ENCODE measurements at regions not wholly inside any gene's neighbourhood (a gene's known extent, or its start where the extent isn't known, plus 50 kb on each side); places are given as distances from the start of the nearest gene placed in this dataset.
"Not testable (repeated sequence)": the region's sequence is repeated elsewhere in the genome, so short reads cannot be mapped to it uniquely, and the experiment has no call there.

DNA sequence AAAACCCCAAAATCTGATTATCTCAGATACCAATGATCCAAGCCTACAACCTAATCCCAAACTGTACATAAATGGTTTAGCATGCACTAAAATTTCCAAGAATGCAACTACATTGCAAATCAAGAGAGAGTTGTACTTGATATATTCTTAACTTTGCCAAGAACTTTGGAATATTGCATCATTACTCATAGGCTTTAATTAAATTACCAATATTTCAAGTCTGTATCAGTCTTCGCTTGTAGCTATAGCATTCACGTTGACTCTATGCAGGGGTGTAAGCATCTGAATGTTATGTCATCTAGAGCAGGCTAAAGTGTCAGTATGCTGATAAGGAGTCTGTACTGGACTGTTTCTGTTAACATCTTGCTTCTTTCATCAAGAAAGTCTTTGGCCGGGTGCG lies 56.3 kb downstream of the FOXI3 start:
- Histone ChIP-seq H3K4me3 (no peak overlapping the region), H3K27me3 (no peaks in the 10 kb centered on the region), H3K27ac (no peak overlapping the region), H3K36me3 (no peaks in the 10 kb centered on the region), H3K9me3 (no peaks in the 10 kb centered on the region), H3K4me1 (no peaks in the 10 kb centered on the region)
- intact Hi-C loops (cut with DNase I; ENCODE audit: low total_unique reads), result no loop called here
- no peak for DNase-seq
- TF ChIP-seq, protein P1, sequence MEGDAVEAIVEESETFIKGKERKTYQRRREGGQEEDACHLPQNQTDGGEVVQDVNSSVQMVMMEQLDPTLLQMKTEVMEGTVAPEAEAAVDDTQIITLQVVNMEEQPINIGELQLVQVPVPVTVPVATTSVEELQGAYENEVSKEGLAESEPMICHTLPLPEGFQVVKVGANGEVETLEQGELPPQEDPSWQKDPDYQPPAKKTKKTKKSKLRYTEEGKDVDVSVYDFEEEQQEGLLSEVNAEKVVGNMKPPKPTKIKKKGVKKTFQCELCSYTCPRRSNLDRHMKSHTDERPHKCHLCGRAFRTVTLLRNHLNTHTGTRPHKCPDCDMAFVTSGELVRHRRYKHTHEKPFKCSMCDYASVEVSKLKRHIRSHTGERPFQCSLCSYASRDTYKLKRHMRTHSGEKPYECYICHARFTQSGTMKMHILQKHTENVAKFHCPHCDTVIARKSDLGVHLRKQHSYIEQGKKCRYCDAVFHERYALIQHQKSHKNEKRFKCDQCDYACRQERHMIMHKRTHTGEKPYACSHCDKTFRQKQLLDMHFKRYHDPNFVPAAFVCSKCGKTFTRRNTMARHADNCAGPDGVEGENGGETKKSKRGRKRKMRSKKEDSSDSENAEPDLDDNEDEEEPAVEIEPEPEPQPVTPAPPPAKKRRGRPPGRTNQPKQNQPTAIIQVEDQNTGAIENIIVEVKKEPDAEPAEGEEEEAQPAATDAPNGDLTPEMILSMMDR (IDR thresholded peaks at IDR 0.05), result no peak

DNA sequence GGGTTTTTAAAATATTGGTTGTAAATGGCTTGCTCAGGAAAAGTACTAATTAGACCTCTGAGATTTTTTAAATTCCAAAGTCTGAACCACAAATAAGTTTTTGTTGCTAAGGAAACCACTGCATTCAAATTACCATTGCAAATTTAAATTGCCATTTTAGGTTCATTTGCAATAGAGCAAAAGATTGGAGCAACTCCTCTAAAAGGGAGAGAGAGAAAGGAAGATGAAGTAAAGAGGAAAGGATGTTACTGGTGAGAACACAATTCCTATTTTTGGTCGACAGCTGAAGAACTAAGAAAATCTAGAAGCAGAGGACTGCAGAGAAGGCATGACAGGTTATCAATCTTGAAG lies 74.9 kb downstream of the FOXI3 start:
- TF ChIP-seq, protein P1 (IDR thresholded peaks at IDR 0.05), result no peak
- intact Hi-C loops (cut with DNase I; ENCODE audit: low total_unique reads), result no loop called here
- Histone ChIP-seq H3K27ac (no peak overlapping the region), H3K36me3 (no peaks in the 10 kb centered on the region), H3K4me1 (no peaks in the 10 kb centered on the region), H3K4me3 (no peak overlapping the region), H3K9me3 (no peaks in the 10 kb centered on the region), H3K27me3 (no peaks in the 10 kb centered on the region)
- no peak for DNase-seq

DNA sequence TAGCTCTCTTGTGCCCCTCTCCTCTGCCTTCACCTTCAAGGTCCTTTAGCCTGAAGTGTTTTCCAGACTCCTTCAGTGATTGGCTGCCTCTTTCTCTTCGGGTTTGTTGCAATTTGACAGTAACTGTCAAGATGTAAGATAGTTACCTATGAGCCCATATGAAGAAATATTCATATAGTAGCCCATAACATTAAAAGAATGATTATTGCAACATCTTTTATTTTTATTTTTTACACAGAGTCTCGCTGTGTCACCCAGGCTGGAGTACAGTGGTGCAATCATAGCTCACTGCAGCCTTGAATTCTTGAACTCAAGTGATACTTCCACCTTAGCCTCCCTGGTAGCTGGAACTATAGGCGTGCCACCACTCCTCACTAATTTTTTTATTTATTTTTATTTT lies 80.5 kb downstream of the FOXI3 start:
- no peaks in the 10 kb centered on the region for H3K36me3 ChIP-seq
- DNase-seq, result no peak
- intact Hi-C loops (cut with DNase I; ENCODE audit: low total_unique reads), result no loop called here
- H3K27ac ChIP-seq, result no peak overlapping the region
- H3K27me3 ChIP-seq, result no peaks in the 10 kb centered on the region
- no peak overlapping the region for H3K4me3 ChIP-seq
- TF ChIP-seq, protein P1 (IDR thresholded peaks at IDR 0.05), result no peak
- no peaks in the 10 kb centered on the region for H3K9me3 ChIP-seq
- no peaks in the 10 kb centered on the region for H3K4me1 ChIP-seq

DNA sequence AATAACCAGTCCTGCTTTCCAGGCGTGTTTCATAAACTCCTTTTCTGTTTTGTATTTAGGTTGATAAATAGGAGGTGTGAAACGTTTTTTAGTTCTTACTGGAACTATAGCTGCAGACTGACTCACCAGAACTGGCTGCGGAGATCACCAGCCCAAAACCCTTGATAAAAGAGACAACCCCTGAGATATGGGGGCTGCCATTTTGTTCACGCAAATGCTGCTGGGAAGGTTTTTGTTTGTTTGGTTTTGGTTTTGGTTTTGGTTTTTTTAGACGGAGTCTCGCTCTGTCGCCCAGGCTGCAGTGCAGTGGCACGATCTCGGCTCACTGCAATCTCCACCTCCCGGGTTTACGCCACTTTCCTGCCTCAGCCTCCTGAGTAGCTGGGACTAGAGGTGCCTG lies 87.1 kb downstream of the FOXI3 start:
- H3K36me3 ChIP-seq; H3K4me3 ChIP-seq; H3K4me1 ChIP-seq; intact Hi-C loops (cut with DNase I; ENCODE audit: low total_unique reads); H3K9me3 ChIP-seq; DNase-seq; H3K27ac ChIP-seq; H3K27me3 ChIP-seq: not testable (repeated sequence)

DNA sequence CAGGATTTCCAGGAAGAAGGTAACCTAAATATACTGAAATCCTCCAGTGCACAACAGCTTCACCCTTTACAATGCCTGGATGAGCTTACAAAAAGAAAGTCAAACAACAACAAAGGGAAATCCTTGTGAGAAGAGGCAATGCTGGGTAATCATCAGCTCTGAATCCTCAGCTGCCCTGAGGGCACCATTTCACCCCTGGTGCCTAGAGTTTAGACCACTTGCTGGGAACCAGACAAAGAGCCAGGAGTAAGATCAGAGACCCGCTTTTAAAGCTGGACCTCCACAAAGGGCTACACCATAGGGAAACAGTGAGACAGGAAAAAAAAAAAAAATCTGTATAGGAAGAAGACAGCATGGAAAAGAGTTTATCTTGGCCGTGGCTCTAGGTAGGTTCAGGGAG lies 97.0 kb downstream of the FOXI3 start:
- TF ChIP-seq, protein P1 (IDR thresholded peaks at IDR 0.05), result no peak
- Histone ChIP-seq H3K4me1 (peaks cover 0 to 4% (median under 1%) of the 10 kb centered on the region in 4 donors), H3K27me3 (peaks cover 0 to 10% of the 10 kb centered on the region in 2 donors), H3K36me3 (no peaks in the 10 kb centered on the region), H3K4me3 (no peak overlapping the region), H3K27ac (no peak overlapping the region), H3K9me3 (no peaks in the 10 kb centered on the region)
- no peak for DNase-seq
- intact Hi-C loops (cut with DNase I; ENCODE audit: low total_unique reads), result no loop called here

DNA sequence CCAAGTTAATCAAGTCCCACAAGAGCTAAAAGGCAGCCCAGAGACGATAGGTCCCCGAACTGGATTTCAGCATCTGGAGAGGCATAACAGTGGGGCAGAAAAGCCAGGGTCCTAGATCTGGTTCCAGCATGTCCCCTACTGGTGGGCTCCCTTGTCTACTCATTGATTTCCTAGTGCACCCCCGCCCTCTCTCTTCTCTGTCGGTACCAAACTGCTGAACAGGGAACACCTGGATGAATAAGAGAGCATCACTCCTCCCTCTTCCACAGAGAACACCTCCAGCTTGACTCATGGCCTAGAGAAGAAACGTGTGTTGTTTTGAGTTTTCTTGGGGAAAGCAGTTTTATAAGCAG lies 101.3 kb downstream of the FOXI3 start:
- TF ChIP-seq, protein P1 (IDR thresholded peaks at IDR 0.05), result no peak
- no peaks in the 10 kb centered on the region for H3K9me3 ChIP-seq
- H3K36me3 ChIP-seq, result no peaks in the 10 kb centered on the region
- no peak overlapping the region for H3K27ac ChIP-seq
- H3K4me3 ChIP-seq, result no peak overlapping the region
- peaks cover 0 to 7% (median 3%) of the 10 kb centered on the region in 4 donors for H3K4me1 ChIP-seq
- no peak for DNase-seq
- intact Hi-C loops (cut with DNase I; ENCODE audit: low total_unique reads), result no loop called here
- peaks cover 0 to 41% of the 10 kb centered on the region in 2 donors for H3K27me3 ChIP-seq

Measured in tibial artery (tissue), 4 donors.